ENCODE measurements at regions not wholly inside any gene's neighbourhood (a gene's known extent, or its start where the extent isn't known, plus 50 kb on each side); places are given as distances from the start of the nearest gene placed in this dataset.

DNA sequence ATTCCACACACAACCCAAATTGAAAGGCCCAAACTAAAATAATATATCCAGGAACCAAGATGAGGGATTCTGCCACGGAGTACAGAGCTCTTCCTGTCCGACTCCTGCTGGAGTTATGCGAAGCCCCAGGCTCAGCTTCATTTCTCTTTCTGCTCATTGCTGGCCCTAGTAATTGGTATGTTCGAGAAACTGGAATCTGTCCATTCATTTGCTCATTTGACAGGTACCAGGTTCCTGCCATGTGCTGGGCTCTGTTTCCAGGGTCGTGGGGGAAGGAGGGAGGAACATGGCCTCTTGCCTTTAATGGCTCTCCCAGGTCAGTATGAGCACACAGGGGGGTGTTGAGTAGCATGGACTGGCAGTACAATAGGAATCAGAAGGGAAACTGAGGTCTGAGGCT lies 179.2 kb upstream of the SHH start:
- no peak overlapping the region for H3K4me3 ChIP-seq (ENCODE audit: low read depth, low read length)
- no peaks in the 10 kb centered on the region for H3K27me3 ChIP-seq (ENCODE audit: control insufficient read depth, insufficient read depth, low read length)
- no peaks in the 10 kb centered on the region for H3K36me3 ChIP-seq (ENCODE audit: control insufficient read depth, insufficient read depth, low read length)
- H3K9me3 ChIP-seq (ENCODE audit: control insufficient read depth, insufficient read depth, low read depth, low read length): peaks cover 8% of the 10 kb centered on the region; the same call in 1 of the 2 replicates
- no peak overlapping the region for H3K9ac ChIP-seq (ENCODE audit: low read length)
- H3K27ac ChIP-seq (ENCODE audit: low read depth, low read length): no peak overlapping the region
- no peaks in the 10 kb centered on the region for H3K4me1 ChIP-seq (ENCODE audit: control insufficient read depth, insufficient read depth, low read length)

DNA sequence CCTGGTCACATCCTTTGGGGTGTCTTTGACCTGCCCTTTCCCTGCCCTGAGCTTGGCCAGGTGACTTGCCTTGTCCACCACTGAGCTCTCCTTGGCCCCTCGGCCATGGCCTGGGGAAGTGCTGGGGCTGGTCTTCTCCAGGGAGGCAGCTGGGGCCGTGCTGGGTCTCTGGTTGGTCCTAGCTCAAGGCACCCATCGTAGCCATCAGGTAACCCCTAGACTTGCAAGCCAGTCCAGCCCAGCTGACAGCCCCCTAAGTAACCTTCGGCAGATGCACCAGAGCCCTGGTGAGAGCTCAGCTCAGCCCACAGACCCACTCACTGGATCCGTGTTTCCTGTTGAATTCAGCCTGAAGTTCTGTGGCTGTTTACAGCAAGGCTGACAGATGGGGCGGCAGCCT lies 176.2 kb upstream of the SHH start:
- H3K4me3 ChIP-seq (ENCODE audit: low read depth, low read length): no peak overlapping the region
- H3K9me3 ChIP-seq (ENCODE audit: control insufficient read depth, insufficient read depth, low read depth, low read length): peaks cover 12% of the 10 kb centered on the region; the same call in 1 of the 2 replicates
- H3K36me3 ChIP-seq (ENCODE audit: control insufficient read depth, insufficient read depth, low read length): no peaks in the 10 kb centered on the region
- no peak overlapping the region for H3K9ac ChIP-seq (ENCODE audit: low read length)
- H3K27ac ChIP-seq (ENCODE audit: low read depth, low read length): no peak overlapping the region
- H3K27me3 ChIP-seq (ENCODE audit: control insufficient read depth, insufficient read depth, low read length): no peaks in the 10 kb centered on the region; the same call in 1 of the 2 replicates
- no peaks in the 10 kb centered on the region for H3K4me1 ChIP-seq (ENCODE audit: control insufficient read depth, insufficient read depth, low read length)

DNA sequence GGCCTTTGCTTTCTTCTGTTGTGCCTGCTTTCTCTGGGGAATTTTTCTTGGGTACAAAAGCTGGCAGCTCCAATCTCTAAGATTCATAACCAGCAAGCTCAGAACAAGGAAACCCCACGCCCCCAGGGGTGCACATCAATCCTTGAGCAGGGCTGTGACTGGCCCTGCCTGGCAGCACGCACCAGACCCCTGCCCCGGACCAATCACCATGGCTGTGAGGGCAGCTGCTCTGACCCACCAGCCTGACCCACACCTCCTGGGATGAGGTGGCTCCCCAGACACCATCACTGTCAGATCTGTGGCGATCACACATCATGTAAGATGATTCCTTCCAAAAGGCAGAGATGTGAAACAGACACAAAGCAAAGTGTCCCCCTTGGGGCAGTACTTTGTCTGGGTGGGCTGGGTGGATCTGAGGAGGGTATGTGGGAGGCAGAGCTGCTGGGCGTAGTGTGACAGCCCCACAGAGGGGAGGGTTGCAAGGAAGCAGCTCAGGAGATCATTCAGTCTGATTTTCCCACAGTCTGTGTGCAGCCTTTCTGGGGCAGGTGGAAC lies 175.5 kb upstream of the SHH start:
- H3K4me3 ChIP-seq (ENCODE audit: low read depth, low read length): no peak overlapping the region
- H3K36me3 ChIP-seq (ENCODE audit: control insufficient read depth, insufficient read depth, low read length): no peaks in the 10 kb centered on the region
- H3K27ac ChIP-seq (ENCODE audit: low read depth, low read length): no peak overlapping the region
- no peaks in the 10 kb centered on the region for H3K4me1 ChIP-seq (ENCODE audit: control insufficient read depth, insufficient read depth, low read length)
- peaks cover 12% of the 10 kb centered on the region; the same call in 1 of the 2 replicates for H3K9me3 ChIP-seq (ENCODE audit: control insufficient read depth, insufficient read depth, low read depth, low read length)
- H3K27me3 ChIP-seq (ENCODE audit: control insufficient read depth, insufficient read depth, low read length): no peaks in the 10 kb centered on the region; the same call in 1 of the 2 replicates
- no peak overlapping the region for H3K9ac ChIP-seq (ENCODE audit: low read length)

DNA sequence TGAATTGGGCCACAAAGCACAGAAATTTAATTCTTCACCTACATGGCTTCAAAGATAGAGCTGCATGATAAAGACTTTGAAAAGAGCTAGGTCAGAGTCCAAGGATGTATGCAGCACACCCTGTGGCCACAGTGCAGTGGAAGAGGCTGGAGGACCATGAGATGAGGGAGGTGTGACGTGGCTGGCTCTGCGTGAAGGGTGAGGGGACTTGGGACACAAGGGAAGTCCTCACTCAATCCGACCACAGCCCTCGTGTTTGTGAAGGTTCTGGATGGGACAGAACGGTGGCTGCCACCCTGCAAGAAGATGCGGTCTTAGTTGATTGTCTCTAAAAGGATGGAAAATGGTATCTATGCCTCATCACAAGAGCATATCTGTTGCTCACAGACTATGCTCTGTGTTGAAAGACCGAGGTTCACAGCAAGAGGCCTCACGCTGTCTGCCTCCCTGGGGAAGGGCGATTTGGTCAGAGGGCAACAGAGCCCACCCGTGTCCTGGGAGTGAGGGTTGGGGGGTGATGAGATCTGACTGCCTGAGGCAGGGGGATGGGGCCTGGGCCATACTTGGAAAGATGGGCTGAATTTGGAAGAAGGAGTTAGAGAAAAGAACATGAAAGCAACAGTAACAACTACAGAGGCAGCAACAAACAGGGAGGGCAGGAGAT lies 174.4 kb upstream of the SHH start:
- Histone ChIP-seq H3K4me1 (ENCODE audit: control insufficient read depth, insufficient read depth, low read length) (no peaks in the 10 kb centered on the region), H3K27ac (ENCODE audit: low read depth, low read length) (no peak overlapping the region), H3K9me3 (ENCODE audit: control insufficient read depth, insufficient read depth, low read depth, low read length) (peaks cover 12% of the 10 kb centered on the region; the same call in 1 of the 2 replicates)

DNA sequence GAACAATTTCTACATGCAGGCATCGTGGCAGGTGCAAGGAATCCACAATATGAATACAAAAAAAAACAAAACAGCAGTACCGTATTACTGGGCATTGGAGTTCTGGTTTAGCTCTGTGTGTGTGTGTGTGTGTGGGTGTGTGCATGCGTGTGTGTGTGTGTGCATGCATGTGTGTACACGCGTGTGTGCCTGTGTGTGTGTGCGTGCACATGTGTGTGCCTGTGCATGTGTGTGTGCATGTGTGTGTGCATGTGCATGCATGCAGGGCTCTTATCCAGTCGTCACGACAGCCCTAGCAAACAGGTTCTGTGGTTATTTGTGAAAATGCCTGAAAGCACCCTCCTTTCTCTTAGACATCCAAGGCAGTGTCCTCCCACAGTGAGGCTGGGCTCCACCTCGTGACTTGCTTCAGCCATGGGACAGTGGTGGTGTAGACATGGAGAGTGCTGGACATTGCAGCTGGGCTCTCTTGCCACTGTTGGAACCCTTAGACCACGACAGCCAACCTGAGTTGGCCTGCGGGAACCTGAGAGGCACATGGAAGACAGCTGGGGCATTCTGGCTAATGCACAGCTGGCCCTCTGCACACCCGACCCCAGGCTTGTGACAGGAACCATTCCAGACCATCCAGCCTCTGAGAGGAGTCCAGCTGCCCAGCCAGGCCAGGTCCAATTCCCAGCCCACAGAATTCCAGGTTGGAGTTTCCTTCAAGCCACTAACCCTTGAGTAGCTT lies 173.4 kb upstream of the SHH start:
- H3K36me3 ChIP-seq (ENCODE audit: control insufficient read depth, insufficient read depth, low read length): no peaks in the 10 kb centered on the region
- peaks cover 2% of the 10 kb centered on the region; the same call in 1 of the 2 replicates for H3K27me3 ChIP-seq (ENCODE audit: control insufficient read depth, insufficient read depth, low read length)
- peaks cover 12% of the 10 kb centered on the region; the same call in 1 of the 2 replicates for H3K9me3 ChIP-seq (ENCODE audit: control insufficient read depth, insufficient read depth, low read depth, low read length)
- no peaks in the 10 kb centered on the region for H3K4me1 ChIP-seq (ENCODE audit: control insufficient read depth, insufficient read depth, low read length)
- no peak overlapping the region for H3K9ac ChIP-seq (ENCODE audit: low read length)
- no peak overlapping the region for H3K4me3 ChIP-seq (ENCODE audit: low read depth, low read length)
- H3K27ac ChIP-seq (ENCODE audit: low read depth, low read length): no peak overlapping the region

More for the DNA sequence above, 174.4 kb upstream of the SHH start:
- Histone ChIP-seq H3K4me3 (ENCODE audit: low read depth, low read length) (no peak overlapping the region), H3K9ac (ENCODE audit: low read length) (no peak overlapping the region), H3K36me3 (ENCODE audit: control insufficient read depth, insufficient read depth, low read length) (no peaks in the 10 kb centered on the region), H3K27me3 (ENCODE audit: control insufficient read depth, insufficient read depth, low read length) (no peaks in the 10 kb centered on the region; the same call in 1 of the 2 replicates)

DNA sequence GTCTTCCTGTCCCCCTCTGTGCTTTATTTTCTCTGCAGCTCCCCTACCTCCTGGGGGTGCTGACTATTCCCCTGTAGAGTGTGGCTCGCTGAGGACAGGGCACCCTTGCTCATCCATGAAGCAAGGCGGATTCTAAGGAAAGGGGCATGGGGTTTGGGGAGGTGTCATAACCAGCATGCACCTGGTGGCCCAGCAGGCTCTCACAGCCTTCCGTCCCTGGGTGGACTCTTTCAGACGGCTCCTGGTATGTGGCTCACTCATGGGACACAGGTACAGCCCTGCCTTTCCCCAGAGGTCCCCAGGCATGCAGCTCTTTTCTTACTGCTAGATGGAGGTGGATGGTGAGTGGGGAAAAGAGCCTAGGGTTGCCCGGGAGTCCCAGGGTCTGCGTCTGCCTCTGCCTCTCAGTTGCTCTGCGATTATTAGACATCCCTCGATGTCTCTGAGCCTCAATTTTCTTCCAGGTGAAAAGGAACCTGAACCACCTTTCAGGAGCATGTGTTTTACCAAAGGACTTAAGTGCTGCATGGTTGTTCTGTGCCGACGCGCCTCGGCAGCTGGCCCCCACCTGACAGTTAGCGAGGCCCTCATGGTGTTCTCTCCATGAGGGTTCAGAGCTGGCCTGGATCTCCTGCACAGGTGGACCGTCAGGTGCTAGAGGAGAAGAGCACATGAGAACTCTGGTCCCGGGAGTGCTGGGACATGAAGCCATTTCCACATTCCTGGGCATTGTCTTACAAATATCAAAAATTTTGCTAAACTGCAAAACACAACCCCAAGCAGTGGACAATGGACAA lies 172.5 kb upstream of the SHH start:
- Histone ChIP-seq H3K9me3 (ENCODE audit: control insufficient read depth, insufficient read depth, low read depth, low read length) (peaks cover 11% of the 10 kb centered on the region; the same call in 1 of the 2 replicates), H3K9ac (ENCODE audit: low read length) (no peak overlapping the region), H3K27me3 (ENCODE audit: control insufficient read depth, insufficient read depth, low read length) (peaks cover 11% of the 10 kb centered on the region; the same call in 1 of the 2 replicates), H3K4me3 (ENCODE audit: low read depth, low read length) (no peak overlapping the region), H3K36me3 (ENCODE audit: control insufficient read depth, insufficient read depth, low read length) (no peaks in the 10 kb centered on the region), H3K4me1 (ENCODE audit: control insufficient read depth, insufficient read depth, low read length) (no peaks in the 10 kb centered on the region), H3K27ac (ENCODE audit: low read depth, low read length) (no peak overlapping the region)

DNA sequence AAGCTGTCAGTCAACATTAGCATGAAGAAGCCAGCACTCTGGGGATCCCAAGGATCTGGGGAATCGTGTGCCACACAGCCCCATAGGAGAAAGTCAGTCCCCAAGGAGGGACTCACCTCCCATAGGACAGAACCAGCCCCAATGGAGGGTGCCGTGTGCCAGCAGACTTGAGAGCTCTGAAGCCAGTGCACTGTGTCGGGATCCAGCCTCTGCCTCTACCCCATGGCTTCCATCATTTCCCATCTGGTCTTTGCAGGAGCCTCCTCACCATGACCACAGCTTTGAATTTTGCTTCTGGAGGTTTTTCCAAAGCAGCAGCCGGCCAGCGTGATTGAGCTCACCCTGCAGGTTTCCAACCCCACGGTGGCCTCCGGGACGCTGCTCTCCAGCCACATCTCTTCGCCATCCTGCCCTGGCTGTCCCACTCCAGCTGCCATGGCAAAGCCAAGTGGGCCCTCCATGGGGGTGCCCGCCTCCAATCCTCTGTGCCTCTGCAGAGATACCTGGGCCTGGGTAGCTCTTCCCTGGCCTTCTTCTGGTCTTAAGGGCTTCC lies 171.8 kb upstream of the SHH start:
- Histone ChIP-seq H3K27ac (ENCODE audit: low read depth, low read length) (no peak overlapping the region), H3K27me3 (ENCODE audit: control insufficient read depth, insufficient read depth, low read length) (peaks cover 16% of the 10 kb centered on the region; the same call in 1 of the 2 replicates), H3K9ac (ENCODE audit: low read length) (no peak overlapping the region), H3K36me3 (ENCODE audit: control insufficient read depth, insufficient read depth, low read length) (no peaks in the 10 kb centered on the region), H3K4me1 (ENCODE audit: control insufficient read depth, insufficient read depth, low read length) (no peaks in the 10 kb centered on the region), H3K4me3 (ENCODE audit: low read depth, low read length) (no peak overlapping the region), H3K9me3 (ENCODE audit: control insufficient read depth, insufficient read depth, low read depth, low read length) (peaks cover 6% of the 10 kb centered on the region; the same call in 1 of the 2 replicates)

DNA sequence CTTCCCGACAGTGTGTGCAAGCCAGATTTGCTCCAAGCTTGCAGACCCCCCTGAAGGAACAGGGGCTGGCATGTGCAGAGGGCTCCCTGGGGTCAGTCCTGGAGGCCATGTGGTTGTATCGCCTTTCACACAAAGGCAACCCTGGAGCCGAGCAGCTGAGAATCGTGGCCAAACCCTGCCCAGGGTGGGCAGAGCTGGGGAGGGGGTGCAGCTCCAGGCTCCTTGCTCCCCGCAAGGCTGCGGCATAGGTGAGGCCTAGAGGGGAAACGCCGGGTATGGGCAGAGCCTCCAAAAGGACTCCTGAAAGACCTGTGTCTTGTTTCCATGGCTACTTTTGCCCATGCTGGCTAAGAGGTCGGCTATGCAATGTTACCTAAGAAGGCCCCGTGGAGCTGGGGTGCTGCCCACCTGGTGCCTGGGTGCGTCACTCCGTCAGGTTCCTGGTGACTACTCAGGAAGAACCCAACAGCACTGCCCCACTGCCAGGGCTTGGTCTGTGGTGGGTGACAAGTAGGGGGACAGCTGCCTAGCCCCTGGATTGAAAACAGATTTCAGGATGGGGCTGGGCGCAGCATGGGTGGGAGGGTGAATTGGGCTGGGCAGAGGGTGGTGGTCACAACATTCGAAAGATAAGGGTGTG lies 171.0 kb upstream of the SHH start:
- peaks cover 3% of the 10 kb centered on the region; the same call in 1 of the 2 replicates for H3K9me3 ChIP-seq (ENCODE audit: control insufficient read depth, insufficient read depth, low read depth, low read length)
- H3K36me3 ChIP-seq (ENCODE audit: control insufficient read depth, insufficient read depth, low read length): no peaks in the 10 kb centered on the region
- no peak overlapping the region for H3K9ac ChIP-seq (ENCODE audit: low read length)
- no peak overlapping the region for H3K27ac ChIP-seq (ENCODE audit: low read depth, low read length)
- peaks cover 22% of the 10 kb centered on the region for H3K27me3 ChIP-seq (ENCODE audit: control insufficient read depth, insufficient read depth, low read length)
- H3K4me3 ChIP-seq (ENCODE audit: low read depth, low read length): no peak overlapping the region
- no peaks in the 10 kb centered on the region for H3K4me1 ChIP-seq (ENCODE audit: control insufficient read depth, insufficient read depth, low read length)

DNA sequence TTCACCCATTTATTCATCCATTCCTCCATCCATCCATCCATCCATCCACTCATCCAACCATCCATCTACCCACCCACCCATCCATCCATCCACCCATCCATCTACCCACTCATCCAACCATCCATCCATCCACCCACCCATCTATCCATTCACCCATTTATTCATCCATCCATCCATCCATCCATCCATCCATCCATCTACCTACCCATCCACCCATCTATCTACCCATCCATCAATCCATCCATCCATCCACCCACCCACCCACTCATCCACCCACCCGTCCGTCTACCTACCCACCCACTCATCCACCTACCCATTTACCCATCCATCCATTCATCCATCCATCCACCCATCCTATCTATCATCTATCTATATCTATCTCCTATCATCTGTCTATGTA lies 169.4 kb upstream of the SHH start:
- Histone ChIP-seq H3K9me3 (ENCODE audit: control insufficient read depth, insufficient read depth, low read depth, low read length) (peaks cover 3% of the 10 kb centered on the region; the same call in 1 of the 2 replicates), H3K4me3 (ENCODE audit: low read depth, low read length) (no peak overlapping the region), H3K27me3 (ENCODE audit: control insufficient read depth, insufficient read depth, low read length) (peaks cover 28% of the 10 kb centered on the region), H3K27ac (ENCODE audit: low read depth, low read length) (no peak overlapping the region), H3K36me3 (ENCODE audit: control insufficient read depth, insufficient read depth, low read length) (no peaks in the 10 kb centered on the region), H3K4me1 (ENCODE audit: control insufficient read depth, insufficient read depth, low read length) (no peaks in the 10 kb centered on the region), H3K9ac (ENCODE audit: low read length) (no peak overlapping the region)

DNA sequence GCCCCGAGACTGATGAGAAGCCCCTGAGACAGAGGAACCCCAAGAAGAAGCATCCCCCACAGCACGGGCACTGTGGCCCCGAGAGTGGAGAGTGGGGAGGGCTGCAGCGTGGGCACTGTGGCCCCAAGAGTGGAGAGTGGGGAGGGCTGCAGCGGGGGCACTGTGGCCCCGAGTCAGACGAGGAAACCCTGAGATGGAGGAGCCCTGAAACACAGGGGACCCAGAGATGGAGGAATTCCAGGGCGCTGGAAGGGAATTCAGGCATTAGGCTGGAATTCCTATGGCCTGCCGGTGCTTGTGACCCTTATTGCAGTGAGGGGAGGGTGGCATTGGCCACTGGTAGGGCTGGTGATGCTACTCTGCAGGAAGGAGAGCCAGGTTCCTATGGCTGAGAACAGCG lies 168.6 kb upstream of the SHH start:
- no peaks in the 10 kb centered on the region for H3K36me3 ChIP-seq (ENCODE audit: control insufficient read depth, insufficient read depth, low read length)
- peaks cover 3% of the 10 kb centered on the region; the same call in 1 of the 2 replicates for H3K9me3 ChIP-seq (ENCODE audit: control insufficient read depth, insufficient read depth, low read depth, low read length)
- no peak overlapping the region for H3K4me3 ChIP-seq (ENCODE audit: low read depth, low read length)
- H3K9ac ChIP-seq (ENCODE audit: low read length): no peak overlapping the region
- no peak overlapping the region for H3K27ac ChIP-seq (ENCODE audit: low read depth, low read length)
- H3K4me1 ChIP-seq (ENCODE audit: control insufficient read depth, insufficient read depth, low read length): no peaks in the 10 kb centered on the region
- peaks cover 28% of the 10 kb centered on the region for H3K27me3 ChIP-seq (ENCODE audit: control insufficient read depth, insufficient read depth, low read length)

Measured in HUES6 (cell line).